ENCODE measurements at regions not wholly inside any gene's neighbourhood (a gene's known extent, or its start where the extent isn't known, plus 50 kb on each side); places are given as distances from the start of the nearest gene placed in this dataset.
A peak's percentile ranks its signal among the peaks of the same experiment; 100 is the strongest.

DNA sequence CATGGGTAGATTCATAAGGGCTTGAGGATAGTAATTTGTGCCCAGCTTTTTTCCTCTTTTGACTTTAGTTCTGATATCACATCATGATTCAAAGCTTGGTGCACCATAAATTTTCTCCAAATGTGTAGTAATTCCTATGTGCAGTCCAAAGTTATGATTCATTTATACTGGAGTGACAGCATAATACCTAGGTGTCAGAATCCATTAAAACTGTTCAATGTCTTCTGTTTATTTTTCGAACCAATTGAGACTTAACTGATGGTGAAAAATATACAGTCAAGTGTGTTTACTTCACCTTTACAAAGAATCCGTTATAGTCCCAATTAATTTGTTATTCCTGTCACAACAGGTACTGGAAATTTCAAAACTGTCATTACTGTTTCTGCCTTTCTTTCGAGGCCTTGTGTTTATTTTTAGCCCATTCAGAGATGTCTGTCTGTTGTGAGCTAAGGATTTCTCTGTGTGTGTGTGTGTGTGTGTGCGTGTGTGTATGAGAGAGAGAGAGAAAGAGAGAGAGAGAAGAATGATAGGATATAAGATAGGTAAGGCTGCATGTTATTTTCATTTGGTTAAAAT is 389.7 kb upstream of the ATP5MC3 start:
- intact Hi-C loops (cut with DNase I): no loop called here
- no peak for DNase-seq
- Histone ChIP-seq H3K27me3 (no peaks in the 10 kb centered on the region), H3K36me3 (replicated peaks in 1 of 2) (no peaks in the 10 kb centered on the region), H3K9me3 (replicated peaks in 1 of 3) (no peaks in the 10 kb centered on the region), H3K4me3 (no peak overlapping the region), H3K4me1 (replicated peaks in 1 of 2) (no peaks in the 10 kb centered on the region), H3K27ac (no peak overlapping the region)
- 41 to 51% (median 45%) methylated on average over 4 of the region's 4 CpGs for WGBS, 4 donors
- TF ChIP-seq CTCF (IDR thresholded peaks at IDR 0.05): no peak
- TF ChIP-seq POLR2A (IDR thresholded peaks at IDR 0.05): no peak

DNA sequence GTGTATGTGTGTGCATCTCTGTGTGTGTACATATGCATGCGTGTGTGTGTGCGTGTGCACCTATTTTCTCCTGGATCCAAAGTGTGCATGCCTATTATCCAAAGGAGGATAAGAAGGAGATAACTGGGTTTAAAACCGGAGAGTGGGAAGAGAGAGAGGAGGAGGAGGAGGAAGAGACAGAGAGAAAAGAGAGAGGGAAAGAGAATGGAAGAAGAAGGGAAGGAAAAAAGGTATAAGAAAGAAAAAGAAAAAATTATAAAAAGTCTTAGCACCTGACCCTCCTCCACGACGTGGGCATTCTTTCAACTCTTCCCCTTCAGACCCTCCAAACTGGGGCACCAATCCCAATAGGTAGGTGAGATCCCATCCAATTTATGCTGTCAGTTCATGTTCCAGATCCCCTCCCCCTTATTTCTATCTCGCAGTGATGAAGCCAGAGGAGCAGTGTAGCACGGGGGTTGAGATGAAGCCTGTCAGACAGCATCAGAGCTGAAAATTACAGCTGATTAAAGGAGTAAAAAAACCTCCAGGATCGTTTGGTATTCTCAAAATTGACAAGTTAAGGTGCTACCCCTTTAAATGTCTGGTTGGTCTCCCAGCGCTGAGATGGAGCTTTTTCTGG is 386.7 kb upstream of the ATP5MC3 start:
- TF ChIP-seq POLR2A (IDR thresholded peaks at IDR 0.05) (no peak), CTCF (IDR thresholded peaks at IDR 0.05) (no peak)
- intact Hi-C loops (cut with DNase I): no loop called here
- H3K4me1 ChIP-seq (replicated peaks in 1 of 2): no peaks in the 10 kb centered on the region
- H3K9me3 ChIP-seq (replicated peaks in 1 of 3): no peaks in the 10 kb centered on the region
- no peak for DNase-seq
- H3K27me3 ChIP-seq: no peaks in the 10 kb centered on the region
- WGBS, 4 donors: 77 to 85% (median 82%) methylated on average over 9 of the region's 9 CpGs
- H3K4me3 ChIP-seq: peak overlapping the region in 3 of 4 donors; percentile 1 to 39 (median 2)
- H3K36me3 ChIP-seq (replicated peaks in 1 of 2): no peaks in the 10 kb centered on the region
- H3K27ac ChIP-seq: no peak overlapping the region

DNA sequence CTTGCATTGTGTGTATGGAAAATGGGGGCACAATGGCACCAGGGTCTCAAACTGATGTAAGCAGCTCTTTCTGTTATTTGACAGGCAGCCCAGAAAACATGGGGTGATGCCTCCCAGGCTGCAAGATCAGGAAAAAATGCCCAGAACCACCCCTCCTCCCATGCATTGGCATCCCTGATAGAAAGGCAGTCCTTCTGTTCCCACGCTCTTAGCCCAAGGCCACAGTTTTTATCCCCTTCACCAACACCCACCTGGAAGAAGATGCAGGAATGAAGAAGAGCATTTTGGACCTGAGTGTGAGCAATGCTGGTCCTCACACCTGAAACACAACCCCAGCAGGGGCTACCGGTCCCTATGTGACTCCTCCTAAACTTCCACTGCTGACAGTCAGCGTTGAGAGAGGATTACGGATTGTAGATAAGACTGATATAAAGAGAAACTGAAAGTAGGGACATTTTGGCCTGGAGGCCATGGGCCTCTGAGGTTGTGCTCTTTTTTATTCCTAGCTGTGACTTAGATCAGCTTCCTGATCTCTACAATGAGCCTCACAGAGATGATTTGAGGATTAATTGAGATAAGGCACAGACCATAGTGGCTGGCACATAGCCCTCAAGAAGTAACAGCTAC is 386.0 kb upstream of the ATP5MC3 start:
- WGBS, 4 donors: 27 to 41% (median 34%) methylated on average over 4 of the region's 4 CpGs
- peak in 1 of 7 donors; percentile 20 for DNase-seq
- TF ChIP-seq CTCF (IDR thresholded peaks at IDR 0.05) (no peak), POLR2A (IDR thresholded peaks at IDR 0.05) (no peak)
- Histone ChIP-seq H3K4me3 (peak overlapping the region in 3 of 4 donors; percentile 1 to 39 (median 2)), H3K9me3 (replicated peaks in 1 of 3) (no peaks in the 10 kb centered on the region), H3K27me3 (no peaks in the 10 kb centered on the region), H3K36me3 (replicated peaks in 1 of 2) (no peaks in the 10 kb centered on the region), H3K4me1 (replicated peaks in 1 of 2) (no peaks in the 10 kb centered on the region), H3K27ac (no peak overlapping the region)
- intact Hi-C loops (cut with DNase I): no loop called here

DNA sequence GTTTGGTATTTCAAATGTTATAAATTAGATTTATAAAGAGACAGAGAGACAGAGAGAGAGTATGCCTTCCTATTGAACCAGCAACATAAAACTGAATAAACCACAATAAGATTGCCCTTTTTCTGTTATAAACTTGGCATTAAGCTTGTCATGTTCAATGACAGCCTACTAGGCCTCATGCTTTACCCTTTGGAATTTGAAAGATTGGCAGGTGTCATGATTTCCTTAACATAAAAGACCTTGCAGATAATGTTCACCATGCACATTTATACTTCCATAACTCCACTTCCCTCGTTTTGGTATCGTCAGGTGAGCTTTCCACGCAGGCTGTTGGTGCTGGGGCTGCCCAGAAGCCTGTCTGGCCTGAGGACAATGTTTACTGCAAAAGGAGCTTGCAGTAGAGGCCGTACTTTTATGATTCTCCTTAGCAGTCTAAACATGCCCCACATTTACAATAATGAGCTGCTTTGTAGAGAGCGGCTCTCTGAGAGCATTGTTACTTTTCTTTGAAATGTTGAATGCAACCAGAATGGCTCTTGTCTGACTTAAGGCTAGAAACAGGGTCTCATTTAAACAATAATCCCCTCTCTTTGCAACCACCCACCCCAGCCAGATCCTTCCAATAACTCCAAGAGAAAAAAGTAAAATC is 379.1 kb upstream of the ATP5MC3 start:
- Histone ChIP-seq H3K4me1 (replicated peaks in 1 of 2) (no peaks in the 10 kb centered on the region), H3K36me3 (replicated peaks in 1 of 2) (no peaks in the 10 kb centered on the region), H3K9me3 (replicated peaks in 1 of 3) (no peaks in the 10 kb centered on the region), H3K4me3 (no peak overlapping the region), H3K27ac (no peak overlapping the region), H3K27me3 (peaks cover 4% of the 10 kb centered on the region)
- TF ChIP-seq CTCF (IDR thresholded peaks at IDR 0.05) (no peak), POLR2A (IDR thresholded peaks at IDR 0.05) (no peak)
- 88 to 93% (median 91%) methylated on average over 5 of the region's 5 CpGs for whole genome bisulfite sequencing, 4 donors
- no peak for DNase-seq
- intact Hi-C loops (cut with DNase I): no loop called here
